ENCODE measurements at regions not wholly inside any gene's neighbourhood (a gene's known extent, or its start where the extent isn't known, plus 50 kb on each side); places are given as distances from the start of the nearest gene placed in this dataset.
A peak's percentile ranks its signal among the peaks of the same experiment; 100 is the strongest.

DNA sequence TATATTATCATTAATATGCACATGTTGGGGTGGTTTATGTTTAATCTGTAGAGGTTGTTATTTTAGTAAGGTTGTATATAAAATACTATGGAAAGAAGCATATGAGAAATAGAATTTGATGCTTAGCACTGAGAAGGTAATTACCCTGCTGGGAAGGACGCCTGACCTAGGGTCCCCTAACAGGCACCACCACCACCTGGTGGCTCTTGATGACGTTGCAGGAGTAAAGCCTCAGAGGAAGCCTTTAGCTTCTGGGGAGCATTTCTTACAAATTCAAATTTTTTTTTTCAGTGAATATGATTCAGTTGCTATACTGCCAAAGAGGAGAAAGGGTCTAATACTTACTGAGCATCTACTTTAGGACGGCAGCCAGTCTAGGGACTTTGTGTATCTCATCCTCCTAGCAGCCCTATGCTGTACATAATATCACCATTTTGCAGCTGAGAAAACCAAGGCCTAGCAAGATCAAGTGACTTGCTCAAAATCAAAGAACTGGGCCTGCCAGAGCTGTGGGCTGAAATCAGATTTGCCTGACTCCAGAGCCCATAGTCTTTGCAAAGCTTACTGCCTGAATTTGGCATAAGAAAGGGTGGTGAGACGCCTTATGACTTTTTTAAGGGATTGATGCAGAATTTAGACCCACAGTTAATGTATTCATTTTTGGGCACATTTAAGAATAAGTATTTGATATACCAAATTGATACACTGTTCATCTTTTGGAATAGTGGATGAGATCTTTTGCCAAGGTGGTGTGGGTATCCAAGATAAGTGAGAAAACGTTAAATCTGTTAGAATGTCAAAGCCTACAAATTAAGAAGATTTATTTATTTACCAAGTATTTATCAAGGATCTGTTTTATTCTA, 78.8 kb upstream of the GAREM1 start:
- Histone ChIP-seq H3K9ac (ENCODE audit: low read length) (no peak overlapping the region), H3K4me1 (ENCODE audit: control insufficient read depth in 1 of 2, insufficient read depth in 2 of 2, low read length in 2 of 2) (peaks cover 0 to 5% of the 10 kb centered on the region in 2 experiments; a peak in 1 of 4 replicates), H3K79me2 (ENCODE audit: insufficient read depth, low read length) (no peaks in the 10 kb centered on the region), H3K27ac (ENCODE audit: low read depth, low read length) (no peak overlapping the region), H3K36me3 (ENCODE audit: control insufficient read depth in 1 of 2, insufficient read depth in 2 of 2, low read length in 2 of 2) (no peaks in the 10 kb centered on the region), H2AFZ (ENCODE audit: low read depth, low read length, poor library complexity, severe bottlenecking) (peak overlapping the region; percentile 78), H3K4me2 (ENCODE audit: low read length) (no peak overlapping the region), H3K9me2 (ENCODE audit: insufficient read depth) (no peaks in the 10 kb centered on the region), H4K20me1 (ENCODE audit: insufficient read depth) (no peaks in the 10 kb centered on the region), H3K9me3 (ENCODE audit: control insufficient read depth in 1 of 2, insufficient read depth in 1 of 2, low read depth in 1 of 2, low read length in 2 of 2) (no peaks in the 10 kb centered on the region), H3K4me3 (replicated peaks in 1 of 2; ENCODE audit: low read depth in 1 of 2, low read length in 2 of 2) (no peak overlapping the region), H3K27me3 (ENCODE audit: insufficient read depth, low read length) (no peaks in the 10 kb centered on the region)
- TF ChIP-seq, protein P1, sequence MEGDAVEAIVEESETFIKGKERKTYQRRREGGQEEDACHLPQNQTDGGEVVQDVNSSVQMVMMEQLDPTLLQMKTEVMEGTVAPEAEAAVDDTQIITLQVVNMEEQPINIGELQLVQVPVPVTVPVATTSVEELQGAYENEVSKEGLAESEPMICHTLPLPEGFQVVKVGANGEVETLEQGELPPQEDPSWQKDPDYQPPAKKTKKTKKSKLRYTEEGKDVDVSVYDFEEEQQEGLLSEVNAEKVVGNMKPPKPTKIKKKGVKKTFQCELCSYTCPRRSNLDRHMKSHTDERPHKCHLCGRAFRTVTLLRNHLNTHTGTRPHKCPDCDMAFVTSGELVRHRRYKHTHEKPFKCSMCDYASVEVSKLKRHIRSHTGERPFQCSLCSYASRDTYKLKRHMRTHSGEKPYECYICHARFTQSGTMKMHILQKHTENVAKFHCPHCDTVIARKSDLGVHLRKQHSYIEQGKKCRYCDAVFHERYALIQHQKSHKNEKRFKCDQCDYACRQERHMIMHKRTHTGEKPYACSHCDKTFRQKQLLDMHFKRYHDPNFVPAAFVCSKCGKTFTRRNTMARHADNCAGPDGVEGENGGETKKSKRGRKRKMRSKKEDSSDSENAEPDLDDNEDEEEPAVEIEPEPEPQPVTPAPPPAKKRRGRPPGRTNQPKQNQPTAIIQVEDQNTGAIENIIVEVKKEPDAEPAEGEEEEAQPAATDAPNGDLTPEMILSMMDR (IDR thresholded peaks at IDR 0.05 in 2 of 3, conservative IDR thresholded peaks at IDR 0.05 in 1 of 3; ENCODE audit: borderline replicate concordance in 1 of 3, insufficient read depth in 1 of 3, low read depth in 2 of 3, low read length in 2 of 3), result peak; percentile 71 to 83 (median 79); a peak in 5 of 6 replicates
- no peak for TF ChIP-seq SP1 (IDR thresholded peaks at IDR 0.05; ENCODE audit: low read depth)
- TF ChIP-seq SRF (IDR thresholded peaks at IDR 0.05; ENCODE audit: low read depth), result no peak
- no peak for TF ChIP-seq EZH2phosphoT487 (IDR thresholded peaks at IDR 0.05; ENCODE audit: borderline replicate concordance)
- peak; percentile 87 for TF ChIP-seq RAD21 (IDR thresholded peaks at IDR 0.05; ENCODE audit: low read depth)
- ChIA-PET CTCF (interaction anchor here (0.7 to 7.0 kb wide), 10 partner anchors 8 to 393 kb away, joined by 3 to 87 read pairs (median 6); partner anchors contain the start of gene GAREM1), RAD21 (ENCODE audit: low non-redundant PET in 1 of 2, low total read pairs in 2 of 2, uncharacterized antibody in 2 of 2, unreplicated experiment in 2 of 2) (interaction anchor here (0.6 to 3.1 kb wide), 8 partner anchors 78 to 808 kb away, joined by 3 to 10 read pairs (median 5); partner anchors contain the start of gene GAREM1 (in 1 of the 2)), POLR2A (no interaction called here)
- ATAC-seq (peak; percentile 85), DNase-seq (ENCODE audit: low read depth, low spot score) (peak; percentile 50)
- no TSS peak for BruUV-seq (replicated peaks)
- intact Hi-C loops (cut with micrococcal nuclease), result loop anchor here (1.0 to 10.0 kb wide), 4 partner anchors 260 to 1585 kb away; no protein-coding TSS in a partner anchor
